ENCODE measurements at regions not wholly inside any gene's neighbourhood (a gene's known extent, or its start where the extent isn't known, plus 50 kb on each side); places are given as distances from the start of the nearest gene placed in this dataset.

GRCh38 chr9:118558891-118559290, 810.3 kb downstream of the BRINP1 start:
- Histone ChIP-seq H3K4me1 (ENCODE audit: control insufficient read depth, insufficient read depth, low read length) (no peaks in the 10 kb centered on the region), H3K4me3 (no peak overlapping the region), H4K20me1 (ENCODE audit: control insufficient read depth, insufficient read depth) (no peaks in the 10 kb centered on the region), H3K79me2 (ENCODE audit: control insufficient read depth, insufficient read depth, low read length) (no peaks in the 10 kb centered on the region), H3K4me2 (ENCODE audit: control insufficient read depth, insufficient read depth) (no peak overlapping the region), H3K27ac (ENCODE audit: control insufficient read depth, insufficient read depth) (no peak overlapping the region), H3K27me3 (replicated peaks in 1 of 2; ENCODE audit: control insufficient read depth in 2 of 2, insufficient read depth in 2 of 2, low read length in 1 of 2) (no peaks in the 10 kb centered on the region), H3K36me3 (ENCODE audit: control insufficient read depth in 2 of 2, insufficient read depth in 2 of 2, low read length in 1 of 2) (no peaks in the 10 kb centered on the region), H3K9ac (ENCODE audit: control insufficient read depth, insufficient read depth, low read length) (no peak overlapping the region), H2AFZ (ENCODE audit: control insufficient read depth, low read depth, low read length) (no peak overlapping the region), H3K9me3 (replicated peaks; ENCODE audit: control insufficient read depth, insufficient read depth, low read length) (no peaks in the 10 kb centered on the region)
- DNase-seq (ENCODE audit: low read depth, low spot score) (no peak), FAIRE-seq (no peak), ATAC-seq (no peak)
- in situ Hi-C loops (cut with MboI), result no loop called here
- CTCF ChIA-PET, result no interaction called here
- SMC1A ChIA-PET (ENCODE audit: uncharacterized antibody, unreplicated experiment), result no interaction called here
- no TSS peak for BruUV-seq (replicated peaks)
- intact Hi-C loops (cut with micrococcal nuclease; ENCODE audit: unreplicated experiment), result no loop called here
- RAD21 ChIA-PET (ENCODE audit: unreplicated experiment), result no interaction called here
- POLR2A ChIA-PET, result no interaction called here
- TF ChIP-seq CHD1 (IDR thresholded peaks at IDR 0.05; ENCODE audit: low read depth, low read length) (no peak), ZNF592 (IDR thresholded peaks at IDR 0.05) (no peak), CBX3 (IDR thresholded peaks at IDR 0.05; ENCODE audit: borderline replicate concordance, low read depth) (no peak), TARDBP (IDR thresholded peaks at IDR 0.05; ENCODE audit: borderline replicate concordance) (no peak), MEF2A (IDR thresholded peaks at IDR 0.05; ENCODE audit: insufficient read depth, low read depth, low read length) (no peak), MYC (IDR thresholded peaks at IDR 0.05; ENCODE audit: insufficient read depth, insufficient read length, insufficient replicate concordance, low read length, severe bottlenecking) (no peak), MEF2B (IDR thresholded peaks at IDR 0.05; ENCODE audit: partially characterized antibody, poor library complexity, severe bottlenecking) (no peak), CREM (IDR thresholded peaks at IDR 0.05; ENCODE audit: low read depth) (no peak), MTA2 (IDR thresholded peaks at IDR 0.05; ENCODE audit: low read depth) (no peak), TCF12 (IDR thresholded peaks at IDR 0.05; ENCODE audit: low read depth, low read length) (no peak), IKZF2 (IDR thresholded peaks at IDR 0.05) (no peak), CHD4 (IDR thresholded peaks at IDR 0.05) (no peak), E4F1 (IDR thresholded peaks at IDR 0.05; ENCODE audit: borderline replicate concordance, partially characterized antibody) (no peak), SRF (IDR thresholded peaks at IDR 0.05; ENCODE audit: low read depth in 2 of 2, low read length in 2 of 2) (no peak), CBX5 (IDR thresholded peaks at IDR 0.05; ENCODE audit: low read depth) (no peak), BCL11A (IDR thresholded peaks at IDR 0.05; ENCODE audit: low read depth, low read length) (no peak), POLR2AphosphoS5 (IDR thresholded peaks at IDR 0.05; ENCODE audit: low read length) (no peak)
- TF ChIP-seq, protein P1, sequence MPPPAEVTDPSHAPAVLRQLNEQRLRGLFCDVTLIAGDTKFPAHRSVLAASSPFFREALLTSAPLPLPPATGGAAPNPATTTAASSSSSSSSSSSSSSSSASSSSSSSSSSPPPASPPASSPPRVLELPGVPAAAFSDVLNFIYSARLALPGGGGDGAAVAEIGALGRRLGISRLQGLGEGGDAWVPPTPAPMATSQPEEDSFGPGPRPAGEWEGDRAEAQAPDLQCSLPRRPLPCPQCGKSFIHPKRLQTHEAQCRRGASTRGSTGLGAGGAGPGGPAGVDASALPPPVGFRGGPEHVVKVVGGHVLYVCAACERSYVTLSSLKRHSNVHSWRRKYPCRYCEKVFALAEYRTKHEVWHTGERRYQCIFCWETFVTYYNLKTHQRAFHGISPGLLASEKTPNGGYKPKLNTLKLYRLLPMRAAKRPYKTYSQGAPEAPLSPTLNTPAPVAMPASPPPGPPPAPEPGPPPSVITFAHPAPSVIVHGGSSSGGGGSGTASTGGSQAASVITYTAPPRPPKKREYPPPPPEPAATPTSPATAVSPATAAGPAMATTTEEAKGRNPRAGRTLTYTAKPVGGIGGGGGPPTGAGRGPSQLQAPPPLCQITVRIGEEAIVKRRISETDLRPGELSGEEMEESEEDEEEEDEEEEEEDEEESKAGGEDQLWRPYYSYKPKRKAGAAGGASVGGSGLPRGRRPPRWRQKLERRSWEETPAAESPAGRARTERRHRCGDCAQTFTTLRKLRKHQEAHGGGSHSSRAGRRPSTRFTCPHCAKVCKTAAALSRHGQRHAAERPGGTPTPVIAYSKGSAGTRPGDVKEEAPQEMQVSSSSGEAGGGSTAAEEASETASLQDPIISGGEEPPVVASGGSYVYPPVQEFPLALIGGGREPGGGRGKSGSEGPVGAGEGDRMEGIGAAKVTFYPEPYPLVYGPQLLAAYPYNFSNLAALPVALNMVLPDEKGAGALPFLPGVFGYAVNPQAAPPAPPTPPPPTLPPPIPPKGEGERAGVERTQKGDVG (CRISPR knock-in tag; IDR thresholded peaks at IDR 0.05), result no peak

Measured in GM12878 (cell line).